Endothelial cell of umbilical vein (primary cell): ENCODE measurements at regions not wholly inside any gene's neighbourhood (a gene's known extent, or its start where the extent isn't known, plus 50 kb on each side); places are given as distances from the start of the nearest gene placed in this dataset.

Source experiments
- BruUV-seq: library from RNA; stranded (reverse); fragments of 400-500 nt; replicated peaks from 2 replicates; lab custom pipeline; 2021; lab: Mats Ljungman, UMichigan
- CTCF ChIA-PET: fragments of 300-600, 350-600 bp; sonication (Branson Sonifier 250); formaldehyde crosslinking; loops from one replicate; lab custom pipeline; 2021; ENCODE audit warnings: antibody characterized with exemption, inconsistent platforms; lab: Charles Lee
- POLR2A ChIA-PET: fragments of 300-600, 350-600 bp; sonication (Branson Sonifier 250); formaldehyde crosslinking; loops from one replicate; lab custom pipeline; 2021; ENCODE audit warnings: antibody characterized with exemption, inconsistent platforms; lab: Charles Lee
- DNase-seq: peaks from one replicate; pipeline ENCODE4 v3.0.0-alpha.2; 2011; ENCODE audit warnings: low read depth, low spot score
- FAIRE-seq: peaks from 2 replicates; lab custom pipeline; 2011; peaks lifted over from hg19 to GRCh38; lab: Jason Lieb, UNC
- H2AFZ ChIP-seq: 2 replicates; pipeline ENCODE4 v1.6.0; 2012; ENCODE audit warnings: low read depth, low read length, control low read depth, inconsistent platforms
- H3K27ac ChIP-seq: 2 replicates; pipeline ENCODE4 v1.5.1; 2011; ENCODE audit warnings: low read depth, mild to moderate bottlenecking, control low read depth, low read length, moderate library complexity; ENCODE audit not compliant: insufficient read depth
- H3K27me3 ChIP-seq, 2 experiments: 2 replicates each; pipeline versions ENCODE4 v1.6.0 to v1.6.1; 2011; ENCODE audit warnings: low read length in 2 of 2, mixed read lengths in 1 of 2; ENCODE audit not compliant: control insufficient read depth in 2 of 2, insufficient read depth in 2 of 2
- H3K36me3 ChIP-seq, 2 experiments: 2 replicates in 1 of 2; 3 replicates in 1 of 2; pipeline ENCODE4 v1.5.1; 2011; ENCODE audit warnings: low read length in 2 of 2, mild to moderate bottlenecking in 1 of 2, moderate library complexity in 1 of 2; ENCODE audit not compliant: control insufficient read depth in 2 of 2, insufficient read depth in 2 of 2; ENCODE audit errors: extremely low read depth in 1 of 2
- H3K4me1 ChIP-seq: 3 replicates; pipeline ENCODE4 v1.5.1; 2011; ENCODE audit warnings: mild to moderate bottlenecking, low read length; ENCODE audit not compliant: control insufficient read depth, insufficient read depth; ENCODE audit errors: extremely low read depth
- H3K4me2 ChIP-seq: 2 replicates; pipeline ENCODE4 v1.6.1; 2011; ENCODE audit warnings: low read length, control low read depth, mixed read lengths; ENCODE audit not compliant: insufficient read depth
- H3K4me3 ChIP-seq, 3 experiments: fragments of 200-600 bp in 1 of 3; sonication (generic), shearing (Covaris generic) in 1 of 3; replicated peaks in 1 of 3; 2 replicates each; pipeline ENCODE4 v1.5.1; 2011 to 2016; ENCODE audit warnings: control low read depth in 3 of 3, low read length in 3 of 3, mild to moderate bottlenecking in 2 of 3, inconsistent platforms in 1 of 3, low read depth in 1 of 3, moderate library complexity in 1 of 3; ENCODE audit not compliant: insufficient read depth in 1 of 3
- H3K79me2 ChIP-seq: 2 replicates; pipeline ENCODE4 v1.6.0; 2012; ENCODE audit warnings: low read length, inconsistent platforms; ENCODE audit not compliant: control insufficient read depth, insufficient read depth
- H3K9ac ChIP-seq: replicated peaks from 2 replicates; pipeline ENCODE3; 2011; ENCODE audit warnings: low read length, control low read depth; ENCODE audit not compliant: insufficient read depth; ENCODE audit errors: extremely low read depth
- H3K9me1 ChIP-seq: replicated peaks from 3 replicates; pipeline ENCODE4 v1.6.0; 2011; ENCODE audit warnings: mild to moderate bottlenecking, low read length; ENCODE audit not compliant: control insufficient read depth, insufficient read depth; ENCODE audit errors: extremely low read depth
- H3K9me3 ChIP-seq: replicated peaks from 2 replicates; pipeline ENCODE4 v1.5.1; 2012; ENCODE audit warnings: low read length, inconsistent platforms; ENCODE audit not compliant: control insufficient read depth, insufficient read depth
- H4K20me1 ChIP-seq: replicated peaks from 2 replicates; pipeline ENCODE3; 2011; ENCODE audit warnings: mild to moderate bottlenecking, low read length; ENCODE audit not compliant: control insufficient read depth, insufficient read depth; ENCODE audit errors: extremely low read depth
- CTCF ChIP-seq, 2 donors: IDR thresholded peaks; 1 replicate in 1 of 2; 2 replicates in 1 of 2; pipeline ENCODE4 v1.5.1; 2011; ENCODE audit warnings: low read length in 2 of 2, mild to moderate bottlenecking in 2 of 2, moderate library complexity in 2 of 2, control low read depth in 1 of 2, inconsistent platforms in 1 of 2, low read depth in 1 of 2; ENCODE audit not compliant: insufficient read depth in 1 of 2; ENCODE audit errors: extremely low read depth in 1 of 2
- EZH2 ChIP-seq: IDR thresholded peaks from 2 replicates; pipeline ENCODE4 v1.6.1; 2012; ENCODE audit warnings: borderline replicate concordance, low read depth, mild to moderate bottlenecking, moderate library complexity, low read length, inconsistent platforms; ENCODE audit not compliant: severe bottlenecking
- FOS ChIP-seq: IDR thresholded peaks from 2 replicates; pipeline ENCODE4 v1.6.1; 2011; ENCODE audit warnings: mild to moderate bottlenecking, low read length, moderate library complexity, borderline replicate concordance; ENCODE audit not compliant: insufficient read depth
- GATA2 ChIP-seq: IDR thresholded peaks from 2 replicates; pipeline ENCODE4 v1.7.0; 2011; ENCODE audit warnings: low read depth, mild to moderate bottlenecking, moderate library complexity, mixed read lengths, low read length; ENCODE audit not compliant: insufficient read length, insufficient read depth
- JUN ChIP-seq: IDR thresholded peaks from 2 replicates; pipeline ENCODE4 v1.6.1; 2011; ENCODE audit warnings: borderline replicate concordance, low read depth; ENCODE audit not compliant: insufficient read length, insufficient read depth
- MAX ChIP-seq: IDR thresholded peaks from 2 replicates; pipeline ENCODE4 v1.6.1; 2011; ENCODE audit not compliant: insufficient read depth, insufficient read length
- MYC ChIP-seq: IDR thresholded peaks from one replicate; pipeline ENCODE4 v1.6.1; 2011; ENCODE audit warnings: mild to moderate bottlenecking, low read depth, low read length
- POLR2A ChIP-seq: IDR thresholded peaks from 2 replicates; pipeline ENCODE4 v1.6.1; 2012; ENCODE audit warnings: low read depth, mild to moderate bottlenecking, control low read depth, low read length
- POLR2AphosphoS5 ChIP-seq: IDR thresholded peaks from 2 replicates; pipeline ENCODE4 v1.6.1; 2012; ENCODE audit warnings: low read depth, mild to moderate bottlenecking, control low read depth, low read length, moderate library complexity; ENCODE audit not compliant: insufficient read depth
- dilution Hi-C: fragments of 300-500 bp; cut with MboI; formaldehyde crosslinking; loops from one replicate; pipeline ENCODE4 v1.15.0; 2019; ENCODE audit warnings: low sequenced_read_pairs; ENCODE audit not compliant: extremely low pct_ligation_motif_present
- intact Hi-C: fragments of 100-400 bp; cut with micrococcal nuclease; formaldehyde crosslinking; loops from one replicate; pipeline ENCODE4 v1.10.0; 2022

- ChIA-PET POLR2A (no interaction called here), CTCF (no interaction called here)
- no peak for FAIRE-seq
- H3K4me2 ChIP-seq, result no peak overlapping the region
- no TSS peak for BruUV-seq
- no peaks in the 10 kb centered on the region for H3K36me3 ChIP-seq
- no peak overlapping the region for H3K9ac ChIP-seq
- H3K27me3 ChIP-seq, result no peaks in the 10 kb centered on the region
- no peak overlapping the region for H2AFZ ChIP-seq
- dilution Hi-C loops (no loop called here), intact Hi-C loops (no loop called here)
- no peaks in the 10 kb centered on the region for H3K4me1 ChIP-seq
- H3K9me1 ChIP-seq, result no peaks in the 10 kb centered on the region
- no peaks in the 10 kb centered on the region for H3K79me2 ChIP-seq
- DNase-seq, result no peak
- H4K20me1 ChIP-seq, result no peaks in the 10 kb centered on the region
- no peak overlapping the region for H3K4me3 ChIP-seq
- H3K27ac ChIP-seq, result no peak overlapping the region
- TF ChIP-seq GATA2, result no peak
- no peak for TF ChIP-seq MYC
- no peaks in the 10 kb centered on the region for H3K9me3 ChIP-seq
Observed at GRCh38 chr3:176078906-176079305, 1118.4 kb downstream of the TBL1XR1 start.

- Histone ChIP-seq H3K9me1 (no peaks in the 10 kb centered on the region), H3K4me2 (no peak overlapping the region), H3K79me2 (no peaks in the 10 kb centered on the region), H3K9ac (no peak overlapping the region), H3K4me1 (no peaks in the 10 kb centered on the region), H3K9me3 (no peaks in the 10 kb centered on the region), H4K20me1 (no peaks in the 10 kb centered on the region), H2AFZ (no peak overlapping the region), H3K36me3 (no peaks in the 10 kb centered on the region), H3K27me3 (no peaks in the 10 kb centered on the region), H3K27ac (no peak overlapping the region), H3K4me3 (no peak overlapping the region)
- no peak for TF ChIP-seq POLR2A
- no peak for TF ChIP-seq GATA2
- TF ChIP-seq CTCF (IDR thresholded peaks at IDR 0.05; ENCODE audit: extremely low read depth in 1 of 2, insufficient read depth in 1 of 2, low read depth in 1 of 2, low read length in 2 of 2), result no peak
- TF ChIP-seq MAX, result no peak
- no peak for TF ChIP-seq MYC
- no peak for TF ChIP-seq EZH2
- TF ChIP-seq JUN, result no peak
- TF ChIP-seq FOS, result no peak
- no peak for TF ChIP-seq POLR2AphosphoS5
- intact Hi-C loops, result no loop called here
- CTCF ChIA-PET, result no interaction called here
- DNase-seq (no peak), FAIRE-seq (no peak)
- dilution Hi-C loops, result no loop called here
- POLR2A ChIA-PET, result no interaction called here
- BruUV-seq, result no TSS peak
Observed at GRCh38 chr3:176075491-176075890, 1121.8 kb downstream of the TBL1XR1 start.
